ENCODE measurements at regions not wholly inside any gene's neighbourhood (a gene's known extent, or its start where the extent isn't known, plus 50 kb on each side); places are given as distances from the start of the nearest gene placed in this dataset.

DNA sequence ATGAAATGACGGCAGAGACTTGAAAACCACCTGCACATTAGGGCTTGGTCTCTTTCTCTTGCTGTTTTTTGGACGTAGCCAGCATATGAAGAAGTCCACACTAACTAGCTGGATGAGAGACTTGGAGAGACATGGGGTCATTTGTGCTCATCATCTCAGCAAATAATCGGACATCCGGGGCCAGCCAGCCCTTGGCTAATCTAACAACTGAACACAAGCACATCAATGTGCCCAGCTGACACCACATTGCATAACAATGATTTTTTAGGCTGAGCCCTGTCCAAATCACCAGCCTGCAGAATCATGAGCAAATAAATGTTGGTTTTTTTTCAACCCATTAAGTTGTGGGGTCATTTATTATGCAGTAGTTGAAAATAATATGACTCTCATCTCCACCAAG, 460.3 kb upstream of the LARGE1 start:
- TF ChIP-seq, protein P1, sequence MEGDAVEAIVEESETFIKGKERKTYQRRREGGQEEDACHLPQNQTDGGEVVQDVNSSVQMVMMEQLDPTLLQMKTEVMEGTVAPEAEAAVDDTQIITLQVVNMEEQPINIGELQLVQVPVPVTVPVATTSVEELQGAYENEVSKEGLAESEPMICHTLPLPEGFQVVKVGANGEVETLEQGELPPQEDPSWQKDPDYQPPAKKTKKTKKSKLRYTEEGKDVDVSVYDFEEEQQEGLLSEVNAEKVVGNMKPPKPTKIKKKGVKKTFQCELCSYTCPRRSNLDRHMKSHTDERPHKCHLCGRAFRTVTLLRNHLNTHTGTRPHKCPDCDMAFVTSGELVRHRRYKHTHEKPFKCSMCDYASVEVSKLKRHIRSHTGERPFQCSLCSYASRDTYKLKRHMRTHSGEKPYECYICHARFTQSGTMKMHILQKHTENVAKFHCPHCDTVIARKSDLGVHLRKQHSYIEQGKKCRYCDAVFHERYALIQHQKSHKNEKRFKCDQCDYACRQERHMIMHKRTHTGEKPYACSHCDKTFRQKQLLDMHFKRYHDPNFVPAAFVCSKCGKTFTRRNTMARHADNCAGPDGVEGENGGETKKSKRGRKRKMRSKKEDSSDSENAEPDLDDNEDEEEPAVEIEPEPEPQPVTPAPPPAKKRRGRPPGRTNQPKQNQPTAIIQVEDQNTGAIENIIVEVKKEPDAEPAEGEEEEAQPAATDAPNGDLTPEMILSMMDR (IDR thresholded peaks at IDR 0.05) = no peak
- TF ChIP-seq CBX2 (IDR thresholded peaks at IDR 0.05; ENCODE audit: borderline replicate concordance, low read depth) = no peak
- TF ChIP-seq POLR2A (IDR thresholded peaks at IDR 0.05; ENCODE audit: low read length) = no peak
- TF ChIP-seq, protein P2, sequence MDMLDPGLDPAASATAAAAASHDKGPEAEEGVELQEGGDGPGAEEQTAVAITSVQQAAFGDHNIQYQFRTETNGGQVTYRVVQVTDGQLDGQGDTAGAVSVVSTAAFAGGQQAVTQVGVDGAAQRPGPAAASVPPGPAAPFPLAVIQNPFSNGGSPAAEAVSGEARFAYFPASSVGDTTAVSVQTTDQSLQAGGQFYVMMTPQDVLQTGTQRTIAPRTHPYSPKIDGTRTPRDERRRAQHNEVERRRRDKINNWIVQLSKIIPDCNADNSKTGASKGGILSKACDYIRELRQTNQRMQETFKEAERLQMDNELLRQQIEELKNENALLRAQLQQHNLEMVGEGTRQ (IDR thresholded peaks at IDR 0.05) = no peak
- no peak for TF ChIP-seq NPAS2 (CRISPR knock-in tag; IDR thresholded peaks at IDR 0.05; ENCODE audit: borderline replicate concordance)
- no peak for TF ChIP-seq CEBPB (IDR thresholded peaks at IDR 0.05)
- TF ChIP-seq KDM5A (IDR thresholded peaks at IDR 0.05) = no peak
- no peak for TF ChIP-seq CHD4 (IDR thresholded peaks at IDR 0.05; ENCODE audit: borderline replicate concordance)
- TF ChIP-seq RAD21 (conservative IDR thresholded peaks at IDR 0.05 in 1 of 2, IDR thresholded peaks at IDR 0.05 in 1 of 2) = no peak
- TF ChIP-seq, protein P3, sequence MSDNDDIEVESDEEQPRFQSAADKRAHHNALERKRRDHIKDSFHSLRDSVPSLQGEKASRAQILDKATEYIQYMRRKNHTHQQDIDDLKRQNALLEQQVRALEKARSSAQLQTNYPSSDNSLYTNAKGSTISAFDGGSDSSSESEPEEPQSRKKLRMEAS (IDR thresholded peaks at IDR 0.05) = no peak
- TF ChIP-seq SREBF2 (IDR thresholded peaks at IDR 0.05) = no peak
- TF ChIP-seq POLR2AphosphoS2 (conservative IDR thresholded peaks at IDR 0.05; ENCODE audit: low read length) = no peak
- no peak for TF ChIP-seq SMC3 (IDR thresholded peaks at IDR 0.05)
- TF ChIP-seq, protein P4, sequence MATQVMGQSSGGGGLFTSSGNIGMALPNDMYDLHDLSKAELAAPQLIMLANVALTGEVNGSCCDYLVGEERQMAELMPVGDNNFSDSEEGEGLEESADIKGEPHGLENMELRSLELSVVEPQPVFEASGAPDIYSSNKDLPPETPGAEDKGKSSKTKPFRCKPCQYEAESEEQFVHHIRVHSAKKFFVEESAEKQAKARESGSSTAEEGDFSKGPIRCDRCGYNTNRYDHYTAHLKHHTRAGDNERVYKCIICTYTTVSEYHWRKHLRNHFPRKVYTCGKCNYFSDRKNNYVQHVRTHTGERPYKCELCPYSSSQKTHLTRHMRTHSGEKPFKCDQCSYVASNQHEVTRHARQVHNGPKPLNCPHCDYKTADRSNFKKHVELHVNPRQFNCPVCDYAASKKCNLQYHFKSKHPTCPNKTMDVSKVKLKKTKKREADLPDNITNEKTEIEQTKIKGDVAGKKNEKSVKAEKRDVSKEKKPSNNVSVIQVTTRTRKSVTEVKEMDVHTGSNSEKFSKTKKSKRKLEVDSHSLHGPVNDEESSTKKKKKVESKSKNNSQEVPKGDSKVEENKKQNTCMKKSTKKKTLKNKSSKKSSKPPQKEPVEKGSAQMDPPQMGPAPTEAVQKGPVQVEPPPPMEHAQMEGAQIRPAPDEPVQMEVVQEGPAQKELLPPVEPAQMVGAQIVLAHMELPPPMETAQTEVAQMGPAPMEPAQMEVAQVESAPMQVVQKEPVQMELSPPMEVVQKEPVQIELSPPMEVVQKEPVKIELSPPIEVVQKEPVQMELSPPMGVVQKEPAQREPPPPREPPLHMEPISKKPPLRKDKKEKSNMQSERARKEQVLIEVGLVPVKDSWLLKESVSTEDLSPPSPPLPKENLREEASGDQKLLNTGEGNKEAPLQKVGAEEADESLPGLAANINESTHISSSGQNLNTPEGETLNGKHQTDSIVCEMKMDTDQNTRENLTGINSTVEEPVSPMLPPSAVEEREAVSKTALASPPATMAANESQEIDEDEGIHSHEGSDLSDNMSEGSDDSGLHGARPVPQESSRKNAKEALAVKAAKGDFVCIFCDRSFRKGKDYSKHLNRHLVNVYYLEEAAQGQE (IDR thresholded peaks at IDR 0.05) = no peak
